Heart left ventricle (tissue), 16 donors: ENCODE measurements at regions not wholly inside any gene's neighbourhood (a gene's known extent, or its start where the extent isn't known, plus 50 kb on each side); places are given as distances from the start of the nearest gene placed in this dataset.

Source experiments
- ATAC-seq, 4 donors: fragments of 200-7000 bp; cut with Tn5 transposase; one replicate each; pipeline ENCODE4 v1.9.1; 2020 to 2022; ENCODE audit warnings: moderate library complexity in 4 of 4, mild to moderate bottlenecking in 3 of 4, moderate number of reproducible peaks in 1 of 4
- DNase-seq, 5 donors: peaks; one replicate each; pipeline ENCODE4 v3.0.0-alpha.2; 2020
- H3K27ac ChIP-seq, 12 donors: fragments of 200-600 bp; sonication (generic) in 4 of 12; one replicate each; pipeline versions ENCODE4 v1.5.0 to v1.8.0; 2016 to 2022; ENCODE audit warnings: mild to moderate bottlenecking in 2 of 12
- H3K27me3 ChIP-seq, 9 donors: fragments of 200-600 bp; sonication (generic) in 2 of 9; one replicate each; pipeline versions ENCODE4 v1.5.1 to v1.8.0; 2016 to 2022; ENCODE audit warnings: mild to moderate bottlenecking in 3 of 9
- H3K36me3 ChIP-seq, 9 donors: fragments of 200-600 bp; sonication (generic) in 2 of 9; one replicate each; pipeline versions ENCODE4 v1.5.0 to v1.8.0; 2018 to 2022; ENCODE audit warnings: mild to moderate bottlenecking in 2 of 9
- H3K4me1 ChIP-seq, 12 donors: fragments of 200-600 bp; sonication (generic) in 4 of 12; one replicate each; pipeline versions ENCODE4 v1.5.0 to v1.8.0; 2016 to 2022; ENCODE audit warnings: mild to moderate bottlenecking in 3 of 12
- H3K4me3 ChIP-seq, 12 donors: fragments of 200-600 bp; sonication (generic) in 4 of 12; one replicate each; pipeline versions ENCODE4 v1.5.0 to v1.8.0; 2017 to 2022; ENCODE audit warnings: mild to moderate bottlenecking in 9 of 12, moderate library complexity in 4 of 12
- H3K9me3 ChIP-seq, 12 donors: fragments of 200-600 bp; sonication (generic) in 4 of 12; one replicate each; pipeline versions ENCODE4 v1.5.0 to v1.8.0; 2016 to 2022; ENCODE audit warnings: mild to moderate bottlenecking in 1 of 12
- CTCF ChIP-seq, 12 donors: fragments of 200-600 bp; sonication (generic) in 4 of 12; IDR thresholded peaks; one replicate each; pipeline versions ENCODE4 v1.5.0 to v1.8.0; 2018 to 2022; ENCODE audit warnings: antibody characterized with exemption in 12 of 12, mild to moderate bottlenecking in 5 of 12
- POLR2A ChIP-seq, 2 donors: fragments of 450-650 bp; IDR thresholded peaks; one replicate each; pipeline ENCODE4 v1.6.1; 2017; ENCODE audit warnings: antibody characterized with exemption in 2 of 2, mild to moderate bottlenecking in 2 of 2, moderate library complexity in 2 of 2
- WGBS, 4 donors: extraction: QIAGEN DNeasy Blood & Tissue Kit in 2 of 4; methylation state at CpG; one replicate each; pipeline versions ENCODE4 v1.1.5 to v1.1.7; 2013 to 2018; 5-methylcytosine and 5-hydroxymethylcytosine counted together
- intact Hi-C, 10 donors: fragments of 100-400 bp; cut with DNase I; formaldehyde crosslinking; loops; one replicate each; pipeline versions ENCODE4 v1.11.1 to v1.14.2; 2022
- donor health status: ischemic (EF 13 %, LVEDD 7.1; RV severe dilation, severe dysfunction).
- donor health status: healthy with polysubstance abuse.
- donor health status: DM: no; HTN: yes; CAD: no.
- donor health status: DM: no; HTN: no; CAD: no.
- donor health status: ischemic (EF 25% LVEDD 6.9; RV normal size, moderate dysfunction).
- donor health status: ischemic (EF 25% LVEDD 5.7; RV mildly dilated, moderate dysfunction).
- donor health status: healthy.
- donor health status: DM: yes; HTN: yes; CAD: no.
- donor health status: ischemic (EF 35%, LVEDD 5.7; RV mildly dilated, moderate dysfunction).
- donor health status: nonischemic (EF 11% LVEDD 7.7; RV severe dilation, severe dysfunction).
- donor health status: DM: yes; HTN: yes; CAD: no.
- donor health status: PGD.
- donor health status: ischemic (EF 29% LVEDD 5.4; RV normal size, mild dysfunction).
- donor health status: nonischemic (EF 23%, LVEDD 6.1; RV moderate dilation, normal function).

- TF ChIP-seq CTCF (IDR thresholded peaks at IDR 0.05) = no peak
- TF ChIP-seq POLR2A (IDR thresholded peaks at IDR 0.05) = no peak
- Histone ChIP-seq H3K27ac (no peak overlapping the region), H3K4me3 (no peak overlapping the region), H3K9me3 (no peaks in the 10 kb centered on the region), H3K27me3 (no peaks in the 10 kb centered on the region), H3K4me1 (no peaks in the 10 kb centered on the region), H3K36me3 (no peaks in the 10 kb centered on the region)
- intact Hi-C loops = no loop called here
- DNase-seq (no peak), ATAC-seq (no peak)
Measured at GRCh38 chr2:107027810-107028209, 141.8 kb upstream of the ST6GAL2 start.

- intact Hi-C loops = no loop called here
- Histone ChIP-seq H3K27ac (no peak overlapping the region), H3K36me3 (no peaks in the 10 kb centered on the region), H3K9me3 (no peaks in the 10 kb centered on the region), H3K27me3 (no peaks in the 10 kb centered on the region), H3K4me3 (no peak overlapping the region), H3K4me1 (peaks cover 0 to 3% (median 0%) of the 10 kb centered on the region in 12 donors)
- no peak for ATAC-seq
- DNase-seq = no peak
- TF ChIP-seq POLR2A (IDR thresholded peaks at IDR 0.05) (no peak), CTCF (IDR thresholded peaks at IDR 0.05) (no peak)
- 18 to 30% (median 23%) methylated on average over 1 of the region's 1 CpG for WGBS, 4 donors
Measured at GRCh38 chr2:107028661-107029060, 142.7 kb upstream of the ST6GAL2 start.

GRCh38 chr2:107036293-107036692 lies 150.3 kb upstream of the ST6GAL2 start:
- Histone ChIP-seq H3K4me3 (no peak overlapping the region), H3K27ac (no peak overlapping the region), H3K27me3 (no peaks in the 10 kb centered on the region), H3K36me3 (no peaks in the 10 kb centered on the region), H3K9me3 (peaks cover 0 to 30% (median 0%) of the 10 kb centered on the region in 12 donors), H3K4me1 (peaks cover 0 to 9% (median 0%) of the 10 kb centered on the region in 12 donors)
- ATAC-seq (peak in 3 of 4 donors; percentile 54 to 85 (median 85)), DNase-seq (peak in 4 of 5 donors; percentile 20 to 55 (median 28))
- WGBS, 4 donors = 34 to 80% (median 42%) methylated on average over 1 to 5 of the region's 5 CpGs
- intact Hi-C loops = no loop called here
- TF ChIP-seq CTCF (IDR thresholded peaks at IDR 0.05) = no peak
- no peak for TF ChIP-seq POLR2A (IDR thresholded peaks at IDR 0.05)

GRCh38 chr2:107062173-107062572 lies 176.2 kb upstream of the ST6GAL2 start:
- intact Hi-C loops = no loop called here
- TF ChIP-seq CTCF (IDR thresholded peaks at IDR 0.05) (no peak), POLR2A (IDR thresholded peaks at IDR 0.05) (no peak)
- Histone ChIP-seq H3K27ac (no peak overlapping the region), H3K27me3 (no peaks in the 10 kb centered on the region), H3K9me3 (no peaks in the 10 kb centered on the region), H3K4me1 (peaks cover 0 to 5% (median 0%) of the 10 kb centered on the region in 12 donors), H3K36me3 (no peaks in the 10 kb centered on the region), H3K4me3 (no peak overlapping the region)
- 27 to 35% (median 30%) methylated on average over 4 of the region's 4 CpGs for WGBS, 4 donors
- peak in 1 of 4 donors; percentile 31 for ATAC-seq
- DNase-seq = peak in 2 of 5 donors; percentile 17 to 44
